Osteocyte (in vitro differentiated cells): ENCODE measurements at regions not wholly inside any gene's neighbourhood (a gene's known extent, or its start where the extent isn't known, plus 50 kb on each side); places are given as distances from the start of the nearest gene placed in this dataset.

Experiments used
- DNase-seq: peaks from one replicate; pipeline ENCODE4 v3.0.0; 2021; ENCODE audit warnings: mixed read lengths; ENCODE audit not compliant: unreplicated experiment; ENCODE audit errors: extremely low spot score
- H3K27ac Mint-ChIP-seq: one replicate; pipeline ENCODE4 v1.8.0; 2021; ENCODE audit warnings: mild to moderate bottlenecking, mixed read lengths; ENCODE audit not compliant: unreplicated experiment
- H3K27me3 Mint-ChIP-seq: one replicate; pipeline ENCODE4 v1.8.0; 2021; ENCODE audit warnings: mixed read lengths; ENCODE audit not compliant: unreplicated experiment
- H3K36me3 Mint-ChIP-seq: one replicate; pipeline ENCODE4 v1.8.0; 2021; ENCODE audit warnings: mixed read lengths; ENCODE audit not compliant: unreplicated experiment
- H3K4me1 Mint-ChIP-seq: one replicate; pipeline ENCODE4 v1.8.0; 2021; ENCODE audit warnings: mixed read lengths; ENCODE audit not compliant: unreplicated experiment
- H3K4me3 Mint-ChIP-seq: one replicate; pipeline ENCODE4 v1.8.0; 2021; ENCODE audit warnings: mild to moderate bottlenecking, moderate library complexity, mixed read lengths; ENCODE audit not compliant: unreplicated experiment
- H3K9me3 Mint-ChIP-seq: one replicate; pipeline ENCODE4 v1.8.0; 2021; ENCODE audit warnings: mixed read lengths; ENCODE audit not compliant: unreplicated experiment
- CTCF ChIP-seq: fragments of 200-600 bp; sonication (generic); IDR thresholded peaks from 2 replicates; pipeline ENCODE4 v1.5.0; 2021; ENCODE audit warnings: antibody characterized with exemption, mild to moderate bottlenecking, moderate library complexity

GRCh38 chr9:119722384-119722783 lies 353.1 kb upstream of the BRINP1 start:
- no peak for DNase-seq
- no peaks in the 10 kb centered on the region for H3K27me3 Mint-ChIP-seq
- H3K27ac Mint-ChIP-seq = no peak overlapping the region
- TF ChIP-seq CTCF = no peak
- H3K4me1 Mint-ChIP-seq = no peaks in the 10 kb centered on the region
- no peaks in the 10 kb centered on the region for H3K36me3 Mint-ChIP-seq
- peaks cover 7% of the 10 kb centered on the region for H3K9me3 Mint-ChIP-seq
- H3K4me3 Mint-ChIP-seq = no peak overlapping the region

- peaks cover 21% of the 10 kb centered on the region for H3K9me3 Mint-ChIP-seq
- no peak for DNase-seq
- H3K4me1 Mint-ChIP-seq = no peaks in the 10 kb centered on the region
- no peak for TF ChIP-seq CTCF
- H3K36me3 Mint-ChIP-seq = no peaks in the 10 kb centered on the region
- no peak overlapping the region for H3K27ac Mint-ChIP-seq
- H3K27me3 Mint-ChIP-seq = no peaks in the 10 kb centered on the region
- H3K4me3 Mint-ChIP-seq = no peak overlapping the region
Measured at GRCh38 chr9:119712325-119712724, 343.1 kb upstream of the BRINP1 start.

GRCh38 chr9:119709431-119709830 lies 340.2 kb upstream of the BRINP1 start:
- Mint-ChIP-seq H3K4me1 (no peaks in the 10 kb centered on the region), H3K27ac (no peak overlapping the region), H3K36me3 (no peaks in the 10 kb centered on the region), H3K27me3 (no peaks in the 10 kb centered on the region), H3K4me3 (no peak overlapping the region), H3K9me3 (peaks cover 13% of the 10 kb centered on the region)
- TF ChIP-seq CTCF = no peak
- no peak for DNase-seq

GRCh38 chr9:119707228-119707845 lies 338.1 kb upstream of the BRINP1 start:
- DNase-seq = no peak
- Mint-ChIP-seq H3K9me3 (peaks cover 7% of the 10 kb centered on the region), H3K36me3 (no peaks in the 10 kb centered on the region), H3K27ac (no peak overlapping the region), H3K4me1 (no peaks in the 10 kb centered on the region), H3K27me3 (no peaks in the 10 kb centered on the region), H3K4me3 (no peak overlapping the region)
- no peak for TF ChIP-seq CTCF

GRCh38 chr9:119701651-119702050 lies 332.4 kb upstream of the BRINP1 start:
- no peaks in the 10 kb centered on the region for H3K4me1 Mint-ChIP-seq
- TF ChIP-seq CTCF = no peak
- H3K9me3 Mint-ChIP-seq = no peaks in the 10 kb centered on the region
- H3K36me3 Mint-ChIP-seq = no peaks in the 10 kb centered on the region
- DNase-seq = no peak
- H3K4me3 Mint-ChIP-seq = no peak overlapping the region
- H3K27me3 Mint-ChIP-seq = no peaks in the 10 kb centered on the region
- H3K27ac Mint-ChIP-seq = no peak overlapping the region
